ENCODE measurements at regions not wholly inside any gene's neighbourhood (a gene's known extent, or its start where the extent isn't known, plus 50 kb on each side); places are given as distances from the start of the nearest gene placed in this dataset.

DNA sequence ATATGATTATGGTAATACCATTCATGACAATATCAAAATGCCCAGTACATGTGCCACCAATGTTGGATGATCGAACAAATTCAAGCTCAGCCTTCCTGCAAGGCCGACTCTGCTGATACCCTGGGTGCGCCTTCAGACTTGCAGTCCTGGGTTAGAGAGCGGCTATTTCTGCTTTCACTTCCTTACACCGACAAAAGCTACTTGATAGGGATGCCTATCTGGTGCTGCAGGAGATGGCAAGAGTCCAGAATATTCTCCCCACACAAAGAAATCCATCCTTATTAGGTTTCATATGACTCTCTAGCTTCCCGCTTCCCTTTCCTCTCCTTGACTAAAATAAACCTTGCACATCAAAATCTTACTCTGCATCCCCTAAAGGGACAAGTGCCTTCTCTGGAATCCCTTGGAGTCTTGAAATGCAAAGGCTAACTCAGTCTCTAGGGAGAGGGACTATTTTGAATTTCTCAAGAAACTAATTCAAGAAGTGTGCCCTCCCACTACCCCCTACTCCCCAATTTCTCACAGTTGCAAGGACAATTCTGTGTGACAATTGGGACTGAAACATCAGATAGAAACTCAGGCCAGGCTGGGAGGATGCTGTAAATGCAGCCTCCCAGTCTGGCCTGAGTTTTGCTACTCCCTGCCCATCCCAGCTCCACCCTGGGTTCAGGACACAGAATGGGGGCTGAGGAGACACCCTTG, 103.1 kb upstream of the USP24 start:
- H3K4me3 ChIP-seq (ENCODE audit: low read depth, low read length), result no peak overlapping the region
- H3K36me3 ChIP-seq, result no peaks in the 10 kb centered on the region
- H3K9me3 ChIP-seq, result no peaks in the 10 kb centered on the region
- no peak for DNase-seq
- no peaks in the 10 kb centered on the region for H3K4me1 ChIP-seq
- TF ChIP-seq, protein P1, sequence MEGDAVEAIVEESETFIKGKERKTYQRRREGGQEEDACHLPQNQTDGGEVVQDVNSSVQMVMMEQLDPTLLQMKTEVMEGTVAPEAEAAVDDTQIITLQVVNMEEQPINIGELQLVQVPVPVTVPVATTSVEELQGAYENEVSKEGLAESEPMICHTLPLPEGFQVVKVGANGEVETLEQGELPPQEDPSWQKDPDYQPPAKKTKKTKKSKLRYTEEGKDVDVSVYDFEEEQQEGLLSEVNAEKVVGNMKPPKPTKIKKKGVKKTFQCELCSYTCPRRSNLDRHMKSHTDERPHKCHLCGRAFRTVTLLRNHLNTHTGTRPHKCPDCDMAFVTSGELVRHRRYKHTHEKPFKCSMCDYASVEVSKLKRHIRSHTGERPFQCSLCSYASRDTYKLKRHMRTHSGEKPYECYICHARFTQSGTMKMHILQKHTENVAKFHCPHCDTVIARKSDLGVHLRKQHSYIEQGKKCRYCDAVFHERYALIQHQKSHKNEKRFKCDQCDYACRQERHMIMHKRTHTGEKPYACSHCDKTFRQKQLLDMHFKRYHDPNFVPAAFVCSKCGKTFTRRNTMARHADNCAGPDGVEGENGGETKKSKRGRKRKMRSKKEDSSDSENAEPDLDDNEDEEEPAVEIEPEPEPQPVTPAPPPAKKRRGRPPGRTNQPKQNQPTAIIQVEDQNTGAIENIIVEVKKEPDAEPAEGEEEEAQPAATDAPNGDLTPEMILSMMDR (IDR thresholded peaks at IDR 0.05; ENCODE audit: low read depth, low read length), result no peak
- no peaks in the 10 kb centered on the region for H3K27me3 ChIP-seq

- H3K27me3 ChIP-seq, result no peaks in the 10 kb centered on the region
- H3K4me1 ChIP-seq, result no peaks in the 10 kb centered on the region
- no peak for DNase-seq
- H3K9me3 ChIP-seq, result no peaks in the 10 kb centered on the region
- H3K36me3 ChIP-seq, result no peaks in the 10 kb centered on the region
- TF ChIP-seq, protein P1 (IDR thresholded peaks at IDR 0.05; ENCODE audit: low read depth, low read length), result no peak
- no peak overlapping the region for H3K4me3 ChIP-seq (ENCODE audit: low read depth, low read length)
Measured at GRCh38 chr1:55317673-55318072, 102.5 kb upstream of the USP24 start.

DNA sequence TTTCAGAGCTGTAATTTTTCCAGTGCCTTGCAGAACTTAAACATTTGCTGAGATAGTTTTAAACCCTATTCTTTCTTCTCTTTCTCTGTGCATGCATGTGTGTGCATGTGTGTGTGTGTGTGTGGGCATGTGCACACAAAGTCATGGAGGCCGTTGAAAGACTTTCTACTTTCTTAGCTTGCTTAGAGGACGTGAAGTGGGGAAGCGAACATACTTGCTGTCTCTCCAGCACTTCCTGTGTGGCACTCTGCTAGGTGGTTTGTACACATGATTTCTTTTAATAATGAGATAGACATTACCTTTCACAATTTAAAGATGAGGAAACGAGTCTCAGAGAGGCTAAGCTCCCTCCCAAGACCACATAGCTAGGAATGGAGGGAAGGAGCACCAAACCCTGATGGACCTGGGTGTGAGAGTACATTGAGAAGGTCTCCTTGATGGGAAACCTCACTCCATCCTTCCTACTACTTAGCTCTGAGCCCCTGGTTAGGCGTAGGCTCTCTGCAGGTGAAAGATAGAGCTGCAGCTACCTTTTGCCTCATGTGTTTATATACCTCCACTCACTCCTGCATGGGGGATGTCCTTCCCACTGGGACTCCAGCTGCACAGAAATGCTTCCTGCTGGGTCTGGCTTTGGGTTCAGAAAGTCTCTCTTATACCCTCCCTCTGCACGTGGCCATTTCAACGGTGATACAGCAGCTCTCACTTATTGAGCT, 101.9 kb upstream of the USP24 start:
- Histone ChIP-seq H3K4me3 (ENCODE audit: low read depth, low read length) (no peak overlapping the region), H3K27me3 (no peaks in the 10 kb centered on the region), H3K9me3 (no peaks in the 10 kb centered on the region), H3K4me1 (no peaks in the 10 kb centered on the region), H3K36me3 (no peaks in the 10 kb centered on the region)
- TF ChIP-seq, protein P1 (IDR thresholded peaks at IDR 0.05; ENCODE audit: low read depth, low read length), result no peak
- DNase-seq, result no peak

DNA sequence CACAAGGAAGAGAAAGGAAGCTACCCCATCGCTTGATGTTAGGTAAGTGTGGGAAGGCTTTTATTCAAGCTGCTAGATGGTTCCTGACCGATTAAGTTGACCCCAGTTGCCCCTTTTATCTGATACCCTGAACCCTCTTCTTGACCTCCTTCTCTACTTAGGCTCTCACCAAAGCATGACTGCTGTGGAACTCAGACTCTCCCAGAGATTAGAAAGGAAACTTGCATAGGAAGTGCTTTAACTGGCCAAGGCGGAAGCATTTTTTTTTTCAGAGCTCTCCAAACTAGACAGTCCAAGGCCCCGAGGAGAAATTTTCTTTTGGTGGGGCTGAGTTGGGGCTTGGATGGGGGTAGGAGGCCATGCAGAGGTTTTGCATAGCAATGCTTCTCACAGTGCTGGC, 101.3 kb upstream of the USP24 start:
- no peaks in the 10 kb centered on the region for H3K27me3 ChIP-seq
- TF ChIP-seq, protein P1 (IDR thresholded peaks at IDR 0.05; ENCODE audit: low read depth, low read length), result no peak
- no peak for DNase-seq
- H3K36me3 ChIP-seq, result no peaks in the 10 kb centered on the region
- no peaks in the 10 kb centered on the region for H3K9me3 ChIP-seq
- no peak overlapping the region for H3K4me3 ChIP-seq (ENCODE audit: low read depth, low read length)
- H3K4me1 ChIP-seq, result no peaks in the 10 kb centered on the region

- Histone ChIP-seq H3K4me3 (ENCODE audit: low read depth, low read length) (no peak overlapping the region), H3K9me3 (no peaks in the 10 kb centered on the region), H3K4me1 (no peaks in the 10 kb centered on the region), H3K27me3 (no peaks in the 10 kb centered on the region), H3K36me3 (no peaks in the 10 kb centered on the region)
- no peak for DNase-seq
- TF ChIP-seq, protein P1 (IDR thresholded peaks at IDR 0.05; ENCODE audit: low read depth, low read length), result no peak
Measured at GRCh38 chr1:55315552-55315951, 100.4 kb upstream of the USP24 start.

- DNase-seq, result no peak
- no peaks in the 10 kb centered on the region for H3K36me3 ChIP-seq
- H3K27me3 ChIP-seq, result no peaks in the 10 kb centered on the region
- H3K9me3 ChIP-seq, result no peaks in the 10 kb centered on the region
- H3K4me1 ChIP-seq, result no peaks in the 10 kb centered on the region
- TF ChIP-seq, protein P1 (IDR thresholded peaks at IDR 0.05; ENCODE audit: low read depth, low read length), result no peak
- no peak overlapping the region for H3K4me3 ChIP-seq (ENCODE audit: low read depth, low read length)
Measured at GRCh38 chr1:55314740-55315139, 99.6 kb upstream of the USP24 start.
